Activated T-cell treated with anti-CD3 and anti-CD28 coated beads, Interleukin-2, amount 50 U/mL, for 24 hours (primary cell): ENCODE measurements at regions not wholly inside any gene's neighbourhood (a gene's known extent, or its start where the extent isn't known, plus 50 kb on each side); places are given as distances from the start of the nearest gene placed in this dataset.

Source experiments
- DNase-seq: peaks from one replicate; pipeline ENCODE4 v3.0.0-alpha.2; 2020
- H3K27ac Mint-ChIP-seq: 2 replicates; pipeline ENCODE4 v1.8.0; 2020; ENCODE audit warnings: mild to moderate bottlenecking, mixed read lengths
- H3K27me3 Mint-ChIP-seq: 2 replicates; pipeline ENCODE4 v1.8.0; 2020; ENCODE audit warnings: mixed read lengths
- H3K36me3 Mint-ChIP-seq: 2 replicates; pipeline ENCODE4 v1.8.0; 2020; ENCODE audit warnings: low read depth, mixed read lengths
- H3K4me1 Mint-ChIP-seq: 2 replicates; pipeline ENCODE4 v1.8.0; 2020; ENCODE audit warnings: low read depth, mixed read lengths
- H3K4me3 Mint-ChIP-seq: 2 replicates; pipeline ENCODE4 v1.8.0; 2020; ENCODE audit warnings: mild to moderate bottlenecking, moderate library complexity, mixed read lengths
- H3K9me3 Mint-ChIP-seq: 2 replicates; pipeline ENCODE4 v1.8.0; 2020; ENCODE audit warnings: mixed read lengths

DNA sequence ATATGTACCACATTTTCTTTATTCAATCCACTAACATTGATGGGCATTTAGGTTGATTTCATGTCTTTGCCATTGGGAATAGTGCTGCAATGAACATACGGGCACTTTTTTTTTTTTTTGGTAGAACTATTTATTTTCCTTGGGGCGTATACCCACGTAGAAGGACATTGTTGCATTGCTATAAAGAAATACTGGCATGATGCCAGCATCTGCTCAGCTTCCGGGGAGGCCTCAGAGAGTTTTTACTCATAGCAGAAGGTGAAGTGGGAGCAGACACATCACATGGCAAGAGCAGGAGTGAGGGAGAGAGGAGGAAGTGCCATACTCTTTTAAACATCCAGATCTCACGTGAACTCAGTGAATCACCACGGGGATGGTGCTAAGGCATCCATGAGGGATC, 197.0 kb downstream of the SQOR start:
- Mint-ChIP-seq H3K36me3 (no peaks in the 10 kb centered on the region), H3K27ac (no peak overlapping the region), H3K4me3 (no peak overlapping the region), H3K27me3 (no peaks in the 10 kb centered on the region), H3K4me1 (no peaks in the 10 kb centered on the region), H3K9me3 (no peaks in the 10 kb centered on the region)
- no peak for DNase-seq

DNA sequence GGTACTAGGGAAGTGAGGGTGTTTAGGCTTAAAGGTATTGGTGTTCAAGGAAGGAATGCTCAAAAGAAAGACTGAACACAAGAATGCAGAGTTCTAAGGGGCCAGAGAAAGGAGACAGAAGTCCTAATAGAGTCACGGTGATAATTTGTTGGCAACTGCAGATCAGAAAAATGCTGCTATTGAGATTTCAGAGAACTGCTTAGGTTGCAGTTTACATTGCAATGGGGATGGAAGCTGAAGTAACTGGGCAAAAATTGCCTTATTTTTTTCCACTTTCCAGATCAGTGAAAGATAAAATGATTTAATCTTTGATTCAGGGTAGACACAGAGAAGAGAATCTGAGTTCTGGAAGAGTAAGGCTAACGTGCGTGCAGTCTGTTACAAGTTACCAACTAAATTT, 199.8 kb downstream of the SQOR start:
- H3K36me3 Mint-ChIP-seq, result no peaks in the 10 kb centered on the region
- H3K4me3 Mint-ChIP-seq, result no peak overlapping the region
- no peaks in the 10 kb centered on the region for H3K9me3 Mint-ChIP-seq
- H3K4me1 Mint-ChIP-seq, result no peaks in the 10 kb centered on the region
- DNase-seq, result no peak
- no peak overlapping the region for H3K27ac Mint-ChIP-seq
- no peaks in the 10 kb centered on the region for H3K27me3 Mint-ChIP-seq

DNA sequence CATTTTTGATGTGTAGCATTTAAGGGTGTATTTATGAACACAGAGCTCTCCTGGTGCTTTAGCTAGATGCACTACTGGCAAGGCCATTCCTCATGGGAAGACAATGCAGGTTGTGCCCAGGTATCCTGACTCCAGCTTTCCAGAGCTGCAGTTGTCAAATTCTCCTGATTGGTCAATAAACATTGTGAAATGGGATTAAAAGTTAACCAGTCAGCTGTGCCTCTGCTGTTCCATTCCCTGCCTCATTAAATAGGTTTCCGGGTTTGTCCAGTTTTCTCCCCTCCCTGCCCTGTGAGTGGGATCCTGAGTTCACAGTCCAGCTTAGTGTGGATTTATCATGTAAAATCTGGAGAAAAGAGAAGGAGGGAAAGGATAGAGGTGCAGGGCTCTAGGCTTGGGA, 207.3 kb downstream of the SQOR start:
- Mint-ChIP-seq H3K4me1 (no peaks in the 10 kb centered on the region), H3K4me3 (no peak overlapping the region), H3K27ac (no peak overlapping the region), H3K9me3 (no peaks in the 10 kb centered on the region), H3K36me3 (no peaks in the 10 kb centered on the region), H3K27me3 (peaks cover 27% of the 10 kb centered on the region)
- DNase-seq, result no peak

DNA sequence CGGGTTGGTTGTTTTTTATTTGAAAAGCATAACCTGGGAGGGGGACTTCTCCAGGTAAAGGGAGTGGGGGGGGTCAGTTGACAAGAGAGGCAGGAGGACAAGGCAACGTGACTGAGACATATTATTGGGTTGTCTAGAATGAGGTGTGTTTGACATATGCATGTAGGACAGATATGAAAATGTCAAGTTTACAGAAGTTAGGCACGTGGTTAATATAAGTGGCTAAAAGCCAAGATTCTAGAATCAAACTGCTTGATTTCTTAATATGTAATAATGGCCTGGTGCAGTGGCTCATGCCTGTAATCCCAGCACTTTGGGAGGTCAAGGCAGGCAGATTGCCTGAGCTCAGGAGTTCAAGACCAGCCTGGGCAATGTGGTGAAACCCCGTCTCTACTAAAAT, 212.8 kb downstream of the SQOR start:
- no peak overlapping the region for H3K4me3 Mint-ChIP-seq
- H3K4me1 Mint-ChIP-seq, result no peaks in the 10 kb centered on the region
- no peak overlapping the region for H3K27ac Mint-ChIP-seq
- no peaks in the 10 kb centered on the region for H3K36me3 Mint-ChIP-seq
- peaks cover 8% of the 10 kb centered on the region for H3K9me3 Mint-ChIP-seq
- H3K27me3 Mint-ChIP-seq, result peaks cover 3% of the 10 kb centered on the region
- DNase-seq, result no peak

DNA sequence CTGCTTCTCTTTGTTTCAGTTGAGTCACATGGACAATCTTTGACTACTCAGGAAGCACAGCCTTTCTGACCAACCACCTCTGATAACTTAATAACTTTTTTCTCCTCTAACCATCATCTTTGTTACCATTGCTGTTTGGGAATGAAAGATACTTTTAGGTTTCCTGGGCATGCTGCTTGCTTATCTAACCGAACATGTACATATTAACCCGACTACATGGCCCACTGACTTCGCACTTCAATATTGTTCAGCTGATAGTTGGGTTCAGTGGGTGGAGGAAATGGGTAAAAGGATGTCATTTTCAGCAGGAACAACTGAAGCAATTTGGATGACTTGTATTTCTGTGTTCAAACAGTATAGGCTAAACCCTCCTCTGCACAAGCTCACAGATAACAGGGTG, 214.3 kb downstream of the SQOR start:
- H3K27ac Mint-ChIP-seq, result no peak overlapping the region
- no peaks in the 10 kb centered on the region for H3K4me1 Mint-ChIP-seq
- no peak overlapping the region for H3K4me3 Mint-ChIP-seq
- H3K27me3 Mint-ChIP-seq, result peaks cover 5% of the 10 kb centered on the region
- no peaks in the 10 kb centered on the region for H3K36me3 Mint-ChIP-seq
- no peak for DNase-seq
- peaks cover 8% of the 10 kb centered on the region for H3K9me3 Mint-ChIP-seq

DNA sequence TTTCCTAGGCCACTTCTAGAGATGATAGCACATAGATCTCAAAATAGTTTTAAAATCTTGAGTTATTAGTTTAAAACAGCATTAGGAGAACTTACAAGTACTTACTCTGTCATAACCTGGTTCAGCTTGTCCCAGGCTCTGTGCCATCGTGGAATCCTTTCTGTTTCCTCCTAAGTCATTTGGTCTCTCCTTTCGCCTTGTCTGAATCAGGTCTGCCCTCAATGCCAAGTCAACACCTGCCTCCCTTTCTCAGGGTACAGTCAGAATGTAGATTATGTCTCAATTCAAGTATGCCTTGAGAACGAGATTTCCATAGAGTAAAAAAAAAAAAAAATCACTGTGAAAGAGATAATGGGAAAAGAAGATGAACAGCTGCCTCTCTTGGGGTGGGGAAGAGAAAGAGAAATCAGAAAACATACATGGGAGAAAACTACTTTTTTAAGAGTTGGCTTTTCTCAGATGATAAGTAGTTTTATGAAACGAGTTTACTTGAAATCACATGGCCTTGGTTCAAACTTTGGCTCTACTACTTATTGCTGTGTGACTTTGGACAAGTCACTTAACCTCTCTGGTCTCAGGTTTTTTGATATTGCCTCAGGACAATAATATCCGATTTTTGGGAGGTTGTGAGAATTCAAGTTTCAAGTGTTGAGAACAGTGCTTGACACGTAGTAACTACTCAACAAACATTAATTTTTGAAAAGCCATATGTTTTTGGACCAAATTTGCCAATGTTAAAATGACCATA, 219.8 kb downstream of the SQOR start:
- no peaks in the 10 kb centered on the region for H3K36me3 Mint-ChIP-seq
- no peak overlapping the region for H3K4me3 Mint-ChIP-seq
- no peak overlapping the region for H3K27ac Mint-ChIP-seq
- DNase-seq, result no peak
- no peaks in the 10 kb centered on the region for H3K4me1 Mint-ChIP-seq
- peaks cover 6% of the 10 kb centered on the region for H3K9me3 Mint-ChIP-seq
- peaks cover 5% of the 10 kb centered on the region for H3K27me3 Mint-ChIP-seq

DNA sequence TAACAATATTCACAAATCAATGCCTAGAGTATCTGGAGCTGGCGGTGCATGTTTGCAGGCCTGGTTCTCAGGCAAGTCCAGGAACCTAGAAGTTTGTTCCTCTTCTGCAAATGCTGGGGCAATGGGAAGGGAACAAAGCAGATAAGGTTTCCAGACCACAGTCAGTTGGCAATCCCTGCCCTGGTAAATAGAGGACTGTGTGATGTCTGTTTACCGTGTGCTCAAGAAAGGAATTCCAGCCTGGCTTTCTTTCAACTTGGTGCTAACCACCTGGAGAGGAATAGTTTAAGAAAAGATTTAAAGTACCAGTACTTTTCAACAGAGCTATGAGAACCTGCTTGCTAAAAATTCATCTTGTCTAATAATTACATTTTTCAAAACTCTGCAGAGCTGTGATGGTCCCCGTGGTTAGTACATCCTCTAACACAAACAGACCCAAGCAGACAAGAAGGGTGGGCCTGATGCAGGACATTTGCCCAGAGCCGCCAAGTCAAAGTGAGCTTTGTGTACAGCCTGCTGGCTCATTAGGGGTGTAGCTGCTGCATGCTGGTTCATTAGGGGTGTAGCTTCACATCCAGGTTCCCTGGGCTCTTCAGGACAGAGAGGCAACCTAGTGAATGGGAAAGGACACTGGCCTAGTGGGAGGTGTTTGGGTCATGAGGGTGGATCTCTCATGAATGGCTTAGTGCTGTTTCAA, 220.5 kb downstream of the SQOR start:
- DNase-seq, result no peak
- Mint-ChIP-seq H3K4me1 (no peaks in the 10 kb centered on the region), H3K9me3 (peaks cover 3% of the 10 kb centered on the region), H3K36me3 (no peaks in the 10 kb centered on the region), H3K27me3 (peaks cover 5% of the 10 kb centered on the region), H3K27ac (no peak overlapping the region), H3K4me3 (no peak overlapping the region)

DNA sequence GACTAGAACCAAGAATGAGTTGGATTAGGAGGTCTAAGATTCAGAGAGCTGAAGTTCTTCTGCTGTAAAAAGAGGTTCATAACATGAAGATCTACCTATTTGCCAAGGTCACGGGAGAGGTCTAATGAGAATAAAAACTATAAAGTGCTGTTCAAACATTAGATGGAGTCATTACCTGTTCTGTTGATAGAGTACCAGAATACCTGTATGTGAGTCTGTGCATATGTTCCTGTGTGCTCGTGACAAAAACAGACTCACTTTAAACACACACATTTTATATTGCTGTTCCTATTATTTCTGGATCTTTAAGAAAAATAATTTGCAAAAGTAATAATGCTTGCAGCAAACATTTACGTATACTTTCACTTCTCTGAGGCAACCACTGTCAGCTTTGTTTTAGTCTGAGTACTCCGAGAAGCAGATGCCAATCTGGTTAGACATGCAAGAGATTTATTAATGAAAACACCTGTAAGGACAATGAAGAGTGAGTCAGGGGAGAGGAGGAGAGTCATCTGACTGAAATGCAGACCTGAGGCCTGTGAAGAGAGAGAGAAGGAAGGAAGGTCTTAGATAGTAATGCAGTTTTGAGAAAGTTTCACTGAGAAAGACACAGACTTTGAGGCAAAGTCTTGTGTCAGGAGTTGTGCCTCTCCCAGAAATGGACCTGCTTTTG, 221.2 kb downstream of the SQOR start:
- Mint-ChIP-seq H3K27ac (no peak overlapping the region), H3K4me1 (no peaks in the 10 kb centered on the region), H3K36me3 (no peaks in the 10 kb centered on the region), H3K27me3 (peaks cover 5% of the 10 kb centered on the region), H3K4me3 (no peak overlapping the region), H3K9me3 (no peaks in the 10 kb centered on the region)
- no peak for DNase-seq

DNA sequence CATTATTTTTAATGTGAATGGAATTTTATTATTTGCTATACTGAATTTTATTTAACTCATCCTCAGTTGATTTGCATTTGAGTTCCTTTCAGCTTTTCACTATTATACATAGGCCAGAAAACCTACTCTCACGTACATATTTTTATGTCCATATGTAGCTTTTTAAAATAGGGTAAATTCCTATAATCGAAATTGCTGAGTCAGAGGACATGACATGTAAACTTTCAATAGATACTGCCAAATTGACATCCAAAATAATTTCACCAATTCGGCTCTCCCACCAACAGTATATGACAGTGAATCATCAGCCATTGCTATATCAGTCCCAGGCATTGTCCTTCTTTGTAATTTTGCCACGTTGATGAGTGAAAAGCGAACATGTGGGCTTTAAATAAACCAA, 222.5 kb downstream of the SQOR start:
- Mint-ChIP-seq H3K9me3 (no peaks in the 10 kb centered on the region), H3K27ac (no peak overlapping the region), H3K4me1 (no peaks in the 10 kb centered on the region), H3K27me3 (peaks cover 5% of the 10 kb centered on the region), H3K4me3 (no peak overlapping the region), H3K36me3 (no peaks in the 10 kb centered on the region)
- DNase-seq, result no peak

DNA sequence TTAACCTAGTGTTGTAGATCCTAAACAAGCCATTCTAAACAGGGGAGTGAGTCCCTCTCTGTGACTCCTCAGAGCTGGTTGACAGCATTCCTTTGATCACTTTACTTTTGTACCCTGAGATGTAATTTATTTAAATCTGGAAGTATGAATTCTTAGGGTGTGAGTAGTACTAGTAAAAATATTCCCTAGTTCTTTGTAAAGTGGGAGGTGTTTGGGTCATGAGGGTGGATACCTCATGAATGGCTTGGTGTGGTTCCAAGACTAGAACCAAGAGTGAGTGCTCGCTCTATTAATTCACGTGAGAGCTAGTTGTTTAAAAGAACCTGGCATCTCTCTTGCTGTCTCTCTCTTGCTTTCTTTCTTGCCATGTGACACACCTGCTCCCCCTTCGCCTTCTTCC, 223.7 kb downstream of the SQOR start:
- Mint-ChIP-seq H3K27ac (no peak overlapping the region), H3K36me3 (no peaks in the 10 kb centered on the region), H3K9me3 (no peaks in the 10 kb centered on the region), H3K27me3 (peaks cover 3% of the 10 kb centered on the region), H3K4me1 (no peaks in the 10 kb centered on the region), H3K4me3 (no peak overlapping the region)
- DNase-seq, result no peak

DNA sequence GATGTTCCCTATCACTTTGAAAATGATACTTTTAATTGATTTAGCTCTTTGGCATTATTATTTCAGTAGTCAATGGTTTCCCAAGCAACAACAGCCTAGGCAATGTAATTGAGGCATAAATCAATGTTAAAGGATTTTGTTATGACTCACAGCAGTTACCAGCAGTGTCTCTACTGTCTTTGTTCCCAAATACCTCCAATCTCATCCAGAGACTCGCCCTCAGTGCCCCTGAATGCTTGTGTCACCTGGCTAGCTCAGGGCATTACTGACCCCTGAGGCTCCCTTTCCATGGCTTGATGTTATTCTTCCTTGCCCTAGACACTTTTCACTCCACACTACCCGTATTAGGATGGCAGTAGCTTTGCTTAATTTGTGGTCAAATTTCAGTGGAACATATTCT, 227.2 kb downstream of the SQOR start:
- no peaks in the 10 kb centered on the region for H3K9me3 Mint-ChIP-seq
- no peaks in the 10 kb centered on the region for H3K36me3 Mint-ChIP-seq
- no peaks in the 10 kb centered on the region for H3K4me1 Mint-ChIP-seq
- peaks cover 4% of the 10 kb centered on the region for H3K27me3 Mint-ChIP-seq
- H3K27ac Mint-ChIP-seq, result no peak overlapping the region
- H3K4me3 Mint-ChIP-seq, result no peak overlapping the region
- no peak for DNase-seq

DNA sequence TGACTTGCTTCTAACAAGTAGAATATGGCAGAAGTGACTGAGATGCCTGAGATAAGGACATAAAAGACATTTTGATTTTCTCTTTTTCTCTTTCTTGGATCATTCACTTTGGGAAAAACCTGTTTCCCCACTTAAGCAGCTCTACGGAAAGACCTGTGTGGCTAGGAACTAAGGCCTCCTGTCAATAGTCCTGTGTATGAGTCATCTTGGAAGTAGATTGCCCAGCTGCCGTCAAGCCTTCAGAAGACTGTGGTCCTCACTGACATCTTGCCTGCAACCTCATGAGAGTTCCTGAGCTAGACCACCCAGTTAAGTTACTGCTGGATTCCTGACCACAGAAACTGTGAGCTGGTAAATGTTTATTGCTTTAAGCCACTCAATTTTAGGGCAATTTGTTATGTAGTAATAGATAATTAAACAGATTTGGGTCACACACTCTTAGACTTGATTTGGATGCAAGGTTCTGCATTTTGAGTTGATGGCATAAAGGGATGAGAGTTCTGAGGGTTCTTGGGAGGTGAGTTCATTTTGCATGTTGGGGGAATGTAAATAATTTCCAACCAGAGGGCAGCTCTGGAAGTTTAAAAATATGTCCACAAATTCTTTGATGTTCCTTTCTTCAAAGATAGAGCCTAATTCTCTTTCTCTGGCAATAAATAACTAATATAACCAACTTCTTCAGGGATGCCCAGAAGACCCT, 229.2 kb downstream of the SQOR start:
- H3K36me3 Mint-ChIP-seq, result no peaks in the 10 kb centered on the region
- H3K27ac Mint-ChIP-seq, result no peak overlapping the region

DNA sequence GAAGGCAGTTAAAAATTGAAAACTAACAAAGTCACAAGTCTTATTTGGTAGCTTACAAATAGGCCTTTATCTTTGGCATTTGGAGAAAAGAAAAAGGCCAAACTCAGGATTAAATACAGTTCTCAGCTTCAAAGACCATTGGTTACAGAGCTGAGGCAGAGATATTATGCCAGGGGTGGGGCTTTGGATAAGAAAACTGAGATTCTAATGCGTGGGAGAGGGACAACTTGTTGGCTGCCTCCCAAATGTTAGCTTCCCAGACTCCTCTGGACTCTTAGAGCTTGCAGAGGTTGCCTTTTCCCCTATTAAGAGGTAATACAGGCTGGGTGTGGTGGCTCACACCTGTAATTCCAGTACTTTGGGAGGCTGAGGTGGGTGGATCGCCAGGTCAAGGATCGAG, 231.8 kb downstream of the SQOR start:
- Mint-ChIP-seq H3K4me1 (no peaks in the 10 kb centered on the region), H3K27me3 (peaks cover 4% of the 10 kb centered on the region), H3K27ac (no peak overlapping the region), H3K36me3 (no peaks in the 10 kb centered on the region), H3K4me3 (no peak overlapping the region), H3K9me3 (no peaks in the 10 kb centered on the region)
- DNase-seq, result no peak

More for the DNA sequence above, 229.2 kb downstream of the SQOR start:
- DNase-seq, result no peak
- Mint-ChIP-seq H3K9me3 (no peaks in the 10 kb centered on the region), H3K27me3 (peaks cover 4% of the 10 kb centered on the region), H3K4me1 (no peaks in the 10 kb centered on the region), H3K4me3 (no peak overlapping the region)

DNA sequence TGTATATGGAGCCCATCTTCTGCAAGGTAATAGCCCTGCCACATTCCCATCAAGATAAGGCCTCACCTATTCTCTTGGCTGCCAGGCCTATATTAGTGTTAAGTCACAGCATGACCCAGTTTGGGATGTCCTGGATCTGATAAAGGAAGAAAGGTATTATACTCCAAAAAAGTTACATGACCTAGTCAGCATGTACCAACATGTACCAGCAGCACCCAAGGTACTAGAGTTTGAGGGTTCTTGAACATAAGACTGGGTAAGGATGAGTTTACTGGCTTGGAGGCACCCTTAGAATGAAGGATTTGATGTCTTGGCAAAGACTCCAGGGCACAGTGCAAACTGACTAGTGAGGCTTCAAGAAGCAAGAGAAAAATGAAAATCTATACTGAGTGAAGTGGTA, 232.5 kb downstream of the SQOR start:
- no peak for DNase-seq
- no peak overlapping the region for H3K4me3 Mint-ChIP-seq
- H3K27ac Mint-ChIP-seq, result no peak overlapping the region
- H3K9me3 Mint-ChIP-seq, result peaks cover 2% of the 10 kb centered on the region
- H3K27me3 Mint-ChIP-seq, result peaks cover 4% of the 10 kb centered on the region
- H3K4me1 Mint-ChIP-seq, result no peaks in the 10 kb centered on the region
- no peaks in the 10 kb centered on the region for H3K36me3 Mint-ChIP-seq
